Spleen (tissue), 11 donors: ENCODE measurements at regions not wholly inside any gene's neighbourhood (a gene's known extent, or its start where the extent isn't known, plus 50 kb on each side); places are given as distances from the start of the nearest gene placed in this dataset.

Experiments used
- DNase-seq: peaks from one replicate; pipeline ENCODE4 v3.0.0-alpha.2; 2020
- H3K27ac ChIP-seq, 8 donors: fragments of 200-600 bp; sonication (generic) in 7 of 8; 1 replicate in 4 of 8; 2 replicates in 4 of 8; pipeline versions ENCODE4 v1.5.0 to v1.8.0; 2016 to 2021; ENCODE audit warnings: inconsistent platforms in 4 of 8, mild to moderate bottlenecking in 4 of 8, moderate library complexity in 1 of 8
- H3K27me3 ChIP-seq, 7 donors: fragments of 200-600 bp; sonication (generic) in 6 of 7; replicated peaks in 1 of 7; 1 replicate in 4 of 7; 2 replicates in 3 of 7; pipeline versions ENCODE4 v1.5.0 to v1.8.0; 2016 to 2021; ENCODE audit warnings: inconsistent platforms in 3 of 7, mild to moderate bottlenecking in 1 of 7
- H3K36me3 ChIP-seq, 6 donors: fragments of 200-600 bp; sonication (generic) in 5 of 6; 1 replicate in 4 of 6; 2 replicates in 2 of 6; pipeline versions ENCODE4 v1.5.0 to v1.8.0; 2016 to 2021; ENCODE audit warnings: inconsistent platforms in 2 of 6
- H3K4me1 ChIP-seq, 6 donors: fragments of 200-600 bp; sonication (generic) in 5 of 6; 1 replicate in 3 of 6; 2 replicates in 3 of 6; pipeline versions ENCODE4 v1.5.0 to v1.8.0; 2016 to 2021; ENCODE audit warnings: inconsistent platforms in 3 of 6
- H3K4me3 ChIP-seq, 8 donors: fragments of 200-600 bp; sonication (generic) in 7 of 8; 1 replicate in 4 of 8; 2 replicates in 4 of 8; pipeline versions ENCODE4 v1.5.0 to v1.8.0; 2016 to 2021; ENCODE audit warnings: inconsistent platforms in 4 of 8, mild to moderate bottlenecking in 4 of 8, moderate library complexity in 2 of 8
- H3K9me3 ChIP-seq, 8 donors: fragments of 200-600 bp; sonication (generic) in 7 of 8; 1 replicate in 4 of 8; 2 replicates in 4 of 8; pipeline versions ENCODE4 v1.5.0 to v1.8.0; 2016 to 2021; ENCODE audit warnings: inconsistent platforms in 4 of 8
- CTCF ChIP-seq, 11 experiments: fragments of 200-600 bp in 7 of 11; fragments of 450-650 bp in 4 of 11; sonication (generic) in 4 of 11; IDR thresholded peaks in 8 of 11; conservative IDR thresholded peaks in 3 of 11; 1 replicate in 7 of 11; 2 replicates in 4 of 11; pipeline versions ENCODE4 v1.4.0 to v1.8.0; 2016 to 2021; ENCODE audit warnings: antibody characterized with exemption in 11 of 11, inconsistent platforms in 4 of 11, mild to moderate bottlenecking in 1 of 11
- POLR2A ChIP-seq, 3 donors: fragments of 450-650 bp; IDR thresholded peaks; one replicate each; pipeline ENCODE4 v1.5.1; 2017; ENCODE audit warnings: antibody characterized with exemption in 3 of 3, mild to moderate bottlenecking in 1 of 3
- POLR2AphosphoS5 ChIP-seq, 3 donors: sonication (generic); formaldehyde crosslinking; IDR thresholded peaks; one replicate each; pipeline ENCODE4 v1.5.1; 2017; ENCODE audit warnings: antibody characterized with exemption in 3 of 3
- WGBS, 5 donors: extraction: QIAGEN DNeasy Blood & Tissue Kit in 3 of 5; methylation state at CpG; one replicate each; pipeline versions ENCODE4 v1.1.5 to v1.1.7; 2013 to 2018; 5-methylcytosine and 5-hydroxymethylcytosine counted together
- intact Hi-C: fragments of 100-400 bp; cut with DNase I; formaldehyde crosslinking; loops from one replicate; pipeline ENCODE4 v1.15.0; 2023; ENCODE audit warnings: low total_unique reads
- donor health status: healthy with polysubstance abuse.
- donor health status: DM: no; HTN: no; CAD: no; lungs with moderate emphysema.
- donor health status: DM: no; HTN: no; CAD: no.
- donor health status: Bipolar disorder and iron deficiency.
- donor health status: healthy.
- donor health status: DM: no; HTN: no; CAD: no.
- donor health status: DM: yes; HTN: yes; CAD: no.

- Histone ChIP-seq H3K9me3 (peaks cover 0 to 7% (median 0%) of the 10 kb centered on the region in 8 donors), H3K4me1 (no peaks in the 10 kb centered on the region), H3K27ac (no peak overlapping the region), H3K4me3 (no peak overlapping the region), H3K36me3 (no peaks in the 10 kb centered on the region), H3K27me3 (no peaks in the 10 kb centered on the region)
- intact Hi-C loops: no loop called here
- no peak for DNase-seq
- 42 to 62% (median 48%) methylated on average over 1 of the region's 1 CpG for WGBS, 5 donors
- TF ChIP-seq POLR2AphosphoS5 (IDR thresholded peaks at IDR 0.05) (no peak), POLR2A (IDR thresholded peaks at IDR 0.05) (no peak)
Measured at GRCh38 chr9:28762167-28762566, 1188.9 kb upstream of the C9orf72 start.

GRCh38 chr9:28764532-28764931 lies 1191.3 kb upstream of the C9orf72 start:
- Histone ChIP-seq H3K27me3 (no peaks in the 10 kb centered on the region), H3K4me3 (no peak overlapping the region), H3K27ac (no peak overlapping the region), H3K4me1 (no peaks in the 10 kb centered on the region), H3K36me3 (no peaks in the 10 kb centered on the region), H3K9me3 (peaks cover 0 to 7% (median 0%) of the 10 kb centered on the region in 8 donors)
- 76 to 94% (median 85%) methylated on average over 1 of the region's 1 CpG for WGBS, 5 donors
- intact Hi-C loops: no loop called here
- DNase-seq: no peak
- TF ChIP-seq POLR2A (IDR thresholded peaks at IDR 0.05) (no peak), POLR2AphosphoS5 (IDR thresholded peaks at IDR 0.05) (no peak), CTCF (IDR thresholded peaks at IDR 0.05 in 8 of 11, conservative IDR thresholded peaks at IDR 0.05 in 3 of 11) (no peak)

- intact Hi-C loops: no loop called here
- H3K27ac ChIP-seq: no peak overlapping the region
- H3K4me1 ChIP-seq: no peaks in the 10 kb centered on the region
- no peak for TF ChIP-seq POLR2A (IDR thresholded peaks at IDR 0.05)
- TF ChIP-seq POLR2AphosphoS5 (IDR thresholded peaks at IDR 0.05): no peak
- TF ChIP-seq CTCF (IDR thresholded peaks at IDR 0.05 in 8 of 11, conservative IDR thresholded peaks at IDR 0.05 in 3 of 11): no peak
- 79 to 96% (median 81%) methylated on average over 4 of the region's 4 CpGs for WGBS, 5 donors
- DNase-seq: no peak
- H3K9me3 ChIP-seq: no peaks in the 10 kb centered on the region
- no peak overlapping the region for H3K4me3 ChIP-seq
- no peaks in the 10 kb centered on the region for H3K27me3 ChIP-seq
- no peaks in the 10 kb centered on the region for H3K36me3 ChIP-seq
Measured at GRCh38 chr9:28770226-28770625, 1196.9 kb upstream of the C9orf72 start.

- intact Hi-C loops: no loop called here
- Histone ChIP-seq H3K4me1 (no peaks in the 10 kb centered on the region), H3K9me3 (no peaks in the 10 kb centered on the region), H3K4me3 (no peak overlapping the region), H3K27me3 (no peaks in the 10 kb centered on the region), H3K27ac (no peak overlapping the region), H3K36me3 (no peaks in the 10 kb centered on the region)
- DNase-seq: no peak
- 56 to 81% (median 63%) methylated on average over 2 of the region's 2 CpGs for WGBS, 5 donors
- TF ChIP-seq CTCF (IDR thresholded peaks at IDR 0.05 in 8 of 11, conservative IDR thresholded peaks at IDR 0.05 in 3 of 11) (no peak), POLR2AphosphoS5 (IDR thresholded peaks at IDR 0.05) (no peak), POLR2A (IDR thresholded peaks at IDR 0.05) (no peak)
Measured at GRCh38 chr9:28770827-28771226, 1197.5 kb upstream of the C9orf72 start.
